GM19239 (cell line): ENCODE measurements at regions not wholly inside any gene's neighbourhood (a gene's known extent, or its start where the extent isn't known, plus 50 kb on each side); places are given as distances from the start of the nearest gene placed in this dataset.
A peak's percentile ranks its signal among the peaks of the same experiment; 100 is the strongest.
"Not testable (repeated sequence)": the region's sequence is repeated elsewhere in the genome, so short reads cannot be mapped to it uniquely, and the experiment has no call there.

Experiments used
- DNase-seq: peaks from one replicate; pipeline ENCODE4 v3.0.0; 2011; ENCODE audit warnings: low spot score; ENCODE audit not compliant: insufficient read length
- FAIRE-seq: peaks from 2 replicates; lab custom pipeline; 2011; peaks lifted over from hg19 to GRCh38; lab: Jason Lieb, UNC

DNA sequence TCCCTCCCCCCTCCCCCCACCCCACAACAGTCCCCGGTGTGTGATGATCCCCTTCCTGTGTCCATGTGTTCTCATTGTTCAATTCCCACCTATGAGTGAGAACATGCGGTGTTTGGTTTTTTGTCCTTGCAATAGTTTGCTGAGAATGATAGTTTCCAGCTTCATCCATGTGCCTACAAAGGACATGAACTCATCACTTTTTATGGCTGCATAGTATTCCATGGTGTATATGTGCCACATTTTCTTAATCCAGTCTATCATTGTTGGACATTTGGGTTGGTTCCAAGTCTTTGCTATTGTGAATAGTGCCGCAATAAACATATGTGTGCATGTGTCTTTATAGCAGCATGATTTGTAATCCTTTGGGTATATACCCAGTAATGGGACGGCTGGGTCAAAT is 76.5 kb upstream of the DNAH5 start:
- FAIRE-seq, DNase-seq: not testable (repeated sequence)

DNA sequence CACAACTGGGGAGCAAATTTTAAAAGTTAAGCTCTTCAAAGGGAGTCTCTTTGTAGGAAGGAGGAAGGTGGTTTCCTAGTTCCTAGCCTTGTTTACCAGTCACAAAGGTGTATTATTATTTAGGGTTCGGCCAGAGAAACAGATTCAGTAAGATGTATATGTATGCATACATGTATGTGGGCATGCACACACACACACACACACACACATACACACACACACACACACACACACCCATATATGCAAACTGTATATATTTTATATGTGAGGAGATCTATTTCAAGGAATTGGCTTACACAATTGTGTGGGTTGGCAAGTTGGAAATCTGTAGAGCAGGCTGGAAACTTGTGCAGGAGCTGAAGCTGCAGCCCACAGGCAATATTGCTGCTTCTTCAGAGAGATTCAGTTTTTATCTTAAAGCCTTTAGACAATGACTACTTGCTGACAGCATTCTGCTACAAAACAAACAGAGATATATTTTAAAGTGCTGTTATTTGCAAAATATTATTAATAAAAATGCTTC is 75.3 kb upstream of the DNAH5 start:
- FAIRE-seq (no peak), DNase-seq (no peak)

DNA sequence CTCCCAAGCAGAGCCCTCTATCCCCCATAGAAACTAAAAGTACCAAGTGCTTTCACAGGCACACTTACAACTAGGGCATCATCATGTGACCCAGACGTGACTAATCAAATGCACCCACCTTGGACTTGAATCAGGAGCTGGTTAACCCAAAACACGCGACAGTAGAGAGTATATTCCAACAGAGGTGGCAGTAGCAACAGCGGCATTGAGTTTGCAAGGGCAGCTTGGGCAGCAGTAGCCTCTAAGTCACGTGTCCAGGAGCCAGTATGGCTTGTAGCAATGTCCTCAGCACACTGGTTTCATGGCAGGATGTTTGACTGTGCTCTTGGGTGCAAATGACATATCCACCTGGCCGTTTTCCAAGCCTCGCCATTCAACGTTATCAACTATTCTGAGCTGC is 73.4 kb upstream of the DNAH5 start:
- no peak for FAIRE-seq
- no peak for DNase-seq

DNA sequence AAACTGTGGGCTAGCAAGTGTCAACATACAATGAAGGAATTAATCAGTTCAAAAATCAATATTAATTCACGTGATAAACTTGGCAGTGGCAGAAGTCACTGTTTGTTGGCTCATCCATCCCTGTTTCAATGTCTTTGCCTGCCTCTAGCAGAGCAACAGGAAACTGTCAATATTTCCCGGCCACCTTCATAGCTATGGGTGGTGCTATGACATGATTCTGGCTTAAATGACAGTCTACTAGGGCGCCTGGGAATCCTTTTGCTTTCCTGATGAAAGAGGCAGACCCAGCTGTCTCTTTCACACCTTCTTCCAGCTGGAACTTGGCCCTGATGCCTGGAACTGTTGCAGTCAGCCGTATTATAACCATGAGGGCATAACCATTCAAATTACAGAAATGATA is 72.1 kb upstream of the DNAH5 start:
- FAIRE-seq = no peak
- no peak for DNase-seq

DNA sequence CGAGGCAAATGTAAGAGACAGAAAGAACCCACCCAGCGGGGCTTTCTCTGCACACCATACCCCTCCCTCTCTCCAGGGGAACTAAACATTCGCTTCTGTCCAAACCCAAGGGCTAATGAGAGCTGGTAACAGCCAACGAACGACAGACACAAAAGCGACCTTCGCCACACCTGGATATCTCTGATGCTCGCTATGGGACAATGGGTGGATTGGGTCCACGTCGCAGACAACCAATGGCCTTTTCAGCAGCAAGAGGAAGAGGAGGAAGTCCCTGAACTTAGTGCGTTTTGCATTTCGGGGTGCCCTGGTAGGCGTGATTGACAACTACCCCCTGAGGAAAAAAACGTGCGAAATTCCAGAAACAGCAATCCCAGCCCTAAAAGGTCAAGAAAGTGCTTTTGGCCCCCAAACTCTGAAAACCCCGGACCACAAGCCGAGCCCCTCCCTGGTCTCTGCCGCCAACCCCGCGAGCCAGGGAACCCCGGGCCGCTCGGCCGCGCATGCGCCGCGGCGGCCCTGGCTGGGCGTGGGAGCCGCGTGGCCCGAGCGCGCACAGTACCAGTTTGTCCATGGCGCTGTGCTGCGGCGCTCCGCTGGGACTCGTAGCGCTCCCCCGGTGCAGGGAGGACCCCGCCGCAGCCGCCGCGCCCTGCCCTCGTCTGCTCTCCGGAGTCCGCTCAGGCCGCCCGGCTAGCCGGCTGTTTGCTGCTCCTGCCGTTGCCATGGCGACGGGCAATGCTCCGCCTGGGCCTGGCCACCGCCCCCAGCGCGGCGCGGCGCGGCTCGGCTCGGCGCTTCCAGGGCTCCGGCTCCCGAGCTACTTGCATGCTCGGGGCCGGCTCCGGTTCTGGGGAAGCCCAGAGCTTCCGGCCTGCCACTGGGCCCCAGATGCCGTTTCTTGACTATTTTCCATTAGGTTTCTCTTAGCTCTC is 66.9 kb upstream of the DNAH5 start:
- DNase-seq = peak; percentile 67
- no peak for FAIRE-seq

DNA sequence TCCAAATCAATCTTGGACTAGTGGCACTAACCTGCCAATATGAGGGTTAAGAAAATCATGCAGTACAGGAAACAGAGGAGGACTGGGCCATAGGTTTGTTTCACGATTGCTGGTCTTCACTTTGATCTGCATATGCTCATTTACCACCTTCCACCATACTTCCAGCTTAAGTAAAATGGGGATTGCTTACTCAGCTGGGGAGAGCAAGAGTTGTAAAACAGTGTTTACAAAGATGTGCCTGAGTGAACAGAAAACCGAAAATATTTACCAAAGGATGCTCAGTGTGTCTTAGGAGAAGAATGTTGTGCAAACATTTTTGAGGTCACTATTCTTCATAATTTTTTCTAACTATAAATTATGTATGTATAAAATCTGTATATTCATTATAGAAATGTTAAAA is 65.1 kb upstream of the DNAH5 start:
- DNase-seq (no peak), FAIRE-seq (no peak)

DNA sequence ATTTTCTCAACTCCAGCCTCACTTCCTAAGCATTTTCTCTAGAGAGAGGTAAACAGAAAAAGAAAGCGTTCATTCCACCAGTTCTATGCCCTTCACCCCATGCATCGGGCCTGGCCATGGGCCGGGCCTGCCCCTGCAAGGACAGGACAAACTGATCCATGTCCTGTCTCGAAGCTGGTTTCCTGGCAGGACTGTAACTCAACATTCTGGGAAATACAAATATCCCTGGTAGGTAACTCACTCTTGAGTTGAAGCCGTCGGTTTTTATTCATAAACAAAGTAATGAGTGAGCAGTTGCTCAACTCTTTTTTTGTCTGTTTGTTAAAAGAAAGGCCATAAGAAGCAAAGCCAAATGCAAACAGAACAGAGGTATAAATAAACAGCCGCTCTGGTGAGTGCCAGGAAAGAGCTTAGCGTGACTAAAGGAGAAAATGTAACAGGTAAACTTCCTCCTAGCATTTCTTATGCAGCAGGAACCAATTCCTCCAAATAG is 64.4 kb upstream of the DNAH5 start:
- no peak for FAIRE-seq
- no peak for DNase-seq

DNA sequence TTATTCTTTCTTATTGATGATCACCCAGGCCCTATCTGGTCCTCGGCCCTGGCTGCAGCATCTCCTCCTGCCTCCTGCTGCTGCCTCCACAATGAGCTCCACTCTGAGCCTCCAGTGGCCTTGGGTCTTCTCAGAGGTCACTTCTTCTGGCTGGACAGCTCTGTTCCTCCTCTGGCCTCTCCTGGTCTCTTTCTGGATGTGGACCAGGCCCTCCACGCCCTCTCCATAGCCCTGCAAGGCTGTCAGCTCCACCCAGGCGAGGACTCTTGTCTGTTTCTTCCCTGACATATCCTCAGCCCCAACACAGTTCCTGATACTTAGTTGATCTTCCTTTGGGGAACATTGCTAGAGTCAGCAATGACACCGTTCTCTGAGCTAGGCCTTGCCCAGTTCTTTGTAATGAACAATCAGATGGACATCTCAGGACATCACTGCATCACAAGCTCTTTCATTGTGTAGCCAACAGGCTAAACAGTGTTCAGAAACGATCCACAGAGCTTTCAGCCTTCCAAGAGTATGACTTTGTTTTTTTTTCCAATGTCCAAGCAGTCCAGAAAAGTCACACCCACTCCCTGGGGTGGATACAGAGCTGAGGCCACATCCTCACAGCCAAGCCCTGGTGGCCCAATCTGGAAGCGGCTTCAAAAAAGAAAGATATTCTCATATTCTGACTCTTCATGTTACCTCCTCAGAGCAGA is 62.5 kb upstream of the DNAH5 start:
- FAIRE-seq (no peak), DNase-seq (no peak)

DNA sequence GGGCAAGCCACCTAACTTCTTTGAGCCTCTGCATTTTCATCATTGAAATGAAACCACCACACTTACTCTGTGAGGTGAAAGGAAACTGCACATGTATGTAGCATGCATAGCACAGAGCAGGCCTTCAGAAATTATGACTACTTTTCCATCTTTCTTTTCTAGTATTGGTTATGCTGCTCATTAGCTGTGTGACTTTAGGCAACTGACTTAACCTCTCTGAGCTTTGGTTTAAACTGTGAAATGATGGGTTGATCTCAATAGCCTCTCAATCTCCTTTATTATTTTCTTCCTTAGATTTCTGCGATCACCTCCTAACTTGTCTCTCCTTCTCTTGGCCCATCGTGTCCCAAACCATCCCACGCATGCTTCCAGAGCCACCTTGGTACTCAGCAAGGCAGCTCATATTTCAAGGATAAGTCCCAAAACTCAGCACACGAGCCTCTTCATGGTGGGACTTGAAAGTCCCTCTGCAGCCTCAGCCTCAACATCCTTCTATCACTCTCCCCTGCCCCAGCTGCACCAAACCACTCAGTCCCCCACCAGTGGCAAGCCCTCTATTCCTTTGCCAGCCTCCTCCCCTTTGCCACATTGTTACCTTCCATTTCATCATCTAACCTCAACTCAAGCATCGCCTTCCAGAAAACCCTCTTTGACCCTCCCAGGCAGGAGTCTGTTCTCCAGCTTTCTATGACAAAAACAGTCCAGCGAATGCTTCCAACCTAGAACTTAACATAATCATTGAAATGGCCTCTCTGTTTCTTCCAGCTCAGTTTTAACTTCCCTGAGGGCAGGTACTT is 60.3 kb upstream of the DNAH5 start:
- FAIRE-seq = no peak
- no peak for DNase-seq

DNA sequence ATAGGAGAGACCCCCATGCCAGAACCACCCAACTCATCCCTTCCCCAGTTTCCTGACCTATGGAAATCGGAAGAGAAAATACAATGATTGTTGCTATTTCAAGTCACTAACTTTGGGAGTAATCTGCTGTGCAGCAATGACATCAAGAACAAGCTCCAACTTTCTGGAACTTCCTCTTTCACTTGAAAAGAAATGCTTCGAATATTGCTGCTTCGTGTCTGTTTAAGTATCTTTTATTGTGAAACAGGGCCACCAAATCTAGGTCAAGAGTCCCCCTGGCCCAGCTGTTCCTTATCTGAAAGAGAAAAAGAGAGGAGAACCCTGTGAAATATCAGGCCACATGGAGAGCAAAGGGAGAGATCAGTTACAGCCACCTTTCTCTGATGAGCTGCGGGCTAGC is 59.4 kb upstream of the DNAH5 start:
- DNase-seq (no peak), FAIRE-seq (no peak)

DNA sequence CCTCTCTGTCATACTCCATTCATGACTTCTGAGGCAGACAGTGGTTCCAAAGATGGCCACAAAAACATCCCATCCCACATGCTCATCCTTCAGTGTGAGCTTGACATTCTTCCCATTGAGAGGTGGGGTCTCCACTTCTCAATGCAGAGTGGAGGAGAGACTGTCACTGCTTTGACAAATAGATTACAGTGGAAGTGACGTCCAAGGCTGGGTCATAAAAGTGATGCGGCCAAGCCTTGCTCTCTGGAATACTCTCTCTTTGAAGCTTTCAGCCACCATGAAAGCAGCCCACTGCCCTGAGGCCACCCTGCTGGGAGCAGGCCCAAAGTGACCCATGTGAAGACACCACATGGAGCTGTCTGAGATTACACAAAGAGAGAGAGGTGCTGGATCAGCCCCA is 59.0 kb upstream of the DNAH5 start:
- no peak for DNase-seq
- no peak for FAIRE-seq

DNA sequence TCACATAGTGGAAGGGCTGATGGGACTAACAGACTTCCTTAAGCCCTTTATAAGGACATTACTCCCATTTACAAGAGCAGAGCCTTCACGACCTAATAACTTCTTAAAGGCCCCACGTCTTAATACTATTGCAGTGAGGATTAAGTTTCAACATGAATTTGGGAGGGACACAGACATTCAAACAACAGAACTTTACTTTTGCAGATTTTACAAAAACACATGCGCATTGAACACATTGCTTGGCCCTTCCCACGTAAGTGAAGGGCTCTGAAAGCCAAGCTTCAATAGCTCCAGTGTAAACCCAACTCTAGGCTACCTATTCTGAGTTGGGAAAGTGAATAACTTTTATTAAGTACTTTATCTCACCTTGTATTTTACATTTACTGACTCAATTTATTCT is 53.8 kb upstream of the DNAH5 start:
- FAIRE-seq (no peak), DNase-seq (no peak)

DNA sequence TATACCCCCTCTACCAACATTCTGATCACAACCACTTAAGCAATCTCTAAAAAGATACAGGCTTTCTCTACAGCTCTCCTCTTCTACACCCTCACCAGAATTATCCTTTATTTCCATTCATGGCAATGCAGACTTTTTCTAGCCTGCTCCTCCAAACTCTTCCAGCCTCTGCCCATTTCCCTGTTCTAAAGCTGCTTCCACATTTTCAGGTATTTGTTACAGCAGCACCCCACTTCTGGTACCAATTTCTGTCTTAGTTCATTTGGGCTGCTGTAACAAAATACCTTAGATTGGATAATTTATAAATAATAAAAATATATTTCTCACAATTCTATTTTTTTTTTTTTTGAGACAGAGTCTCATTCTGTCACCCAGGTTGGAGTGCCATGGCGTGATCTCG is 53.0 kb upstream of the DNAH5 start:
- DNase-seq (no peak), FAIRE-seq (no peak)

DNA sequence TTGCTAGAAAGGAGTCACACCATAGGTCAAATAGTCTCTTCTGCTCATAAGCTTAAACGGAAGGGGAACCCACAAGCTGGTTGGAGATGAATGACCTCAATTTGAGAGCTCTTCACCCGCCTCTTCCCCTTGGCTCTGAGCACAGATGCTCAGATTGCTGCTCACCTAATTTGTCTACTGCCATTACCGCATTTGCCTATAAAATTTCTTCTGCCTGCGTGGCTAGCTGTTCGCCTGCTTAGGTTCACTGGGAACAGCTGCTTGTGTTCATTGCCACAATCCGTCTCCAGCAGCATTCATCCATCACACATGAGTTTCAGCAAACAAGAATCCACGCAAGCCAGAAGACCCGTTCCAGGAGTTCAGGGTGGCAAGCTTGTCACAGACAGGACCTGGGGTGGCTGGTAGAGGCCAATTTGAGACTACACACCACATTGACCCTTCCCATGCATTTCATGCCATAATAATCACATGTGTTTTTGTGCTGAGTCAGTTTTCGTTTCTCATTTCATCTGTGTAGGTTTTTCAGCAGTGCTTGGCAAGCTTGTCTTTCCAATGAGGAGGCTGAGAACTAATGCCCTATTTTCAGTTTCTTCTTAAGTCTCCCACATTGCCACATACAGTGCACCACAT is 50.2 kb upstream of the DNAH5 start:
- DNase-seq (no peak), FAIRE-seq (no peak)
